ENCODE measurements at regions not wholly inside any gene's neighbourhood (a gene's known extent, or its start where the extent isn't known, plus 50 kb on each side); places are given as distances from the start of the nearest gene placed in this dataset.

DNA sequence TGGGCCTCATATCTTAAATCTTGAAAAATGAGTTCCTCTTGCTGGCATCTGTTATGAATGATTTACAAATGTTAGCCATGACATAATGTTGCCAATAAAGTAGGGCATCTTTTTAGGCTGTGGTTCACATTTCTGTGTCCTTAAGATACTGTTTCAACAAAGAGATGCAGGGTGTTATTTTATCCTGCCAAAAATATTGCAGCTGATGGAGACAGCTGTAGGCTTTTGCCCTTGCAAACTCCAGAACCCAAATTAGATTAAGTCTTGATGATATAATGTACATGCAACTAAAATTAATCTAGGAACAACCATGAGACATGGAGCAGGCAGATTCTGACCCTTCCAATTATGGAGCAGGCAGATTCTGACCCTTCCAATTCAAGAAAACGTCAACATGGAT is 228.2 kb upstream of the GRIN3A start:
- Histone ChIP-seq H3K4me3 (no peak overlapping the region), H3K27ac (no peak overlapping the region), H3K4me1 (no peaks in the 10 kb centered on the region), H3K27me3 (no peaks in the 10 kb centered on the region), H3K9me3 (no peaks in the 10 kb centered on the region), H3K36me3 (no peaks in the 10 kb centered on the region)
- TF ChIP-seq, protein P1, sequence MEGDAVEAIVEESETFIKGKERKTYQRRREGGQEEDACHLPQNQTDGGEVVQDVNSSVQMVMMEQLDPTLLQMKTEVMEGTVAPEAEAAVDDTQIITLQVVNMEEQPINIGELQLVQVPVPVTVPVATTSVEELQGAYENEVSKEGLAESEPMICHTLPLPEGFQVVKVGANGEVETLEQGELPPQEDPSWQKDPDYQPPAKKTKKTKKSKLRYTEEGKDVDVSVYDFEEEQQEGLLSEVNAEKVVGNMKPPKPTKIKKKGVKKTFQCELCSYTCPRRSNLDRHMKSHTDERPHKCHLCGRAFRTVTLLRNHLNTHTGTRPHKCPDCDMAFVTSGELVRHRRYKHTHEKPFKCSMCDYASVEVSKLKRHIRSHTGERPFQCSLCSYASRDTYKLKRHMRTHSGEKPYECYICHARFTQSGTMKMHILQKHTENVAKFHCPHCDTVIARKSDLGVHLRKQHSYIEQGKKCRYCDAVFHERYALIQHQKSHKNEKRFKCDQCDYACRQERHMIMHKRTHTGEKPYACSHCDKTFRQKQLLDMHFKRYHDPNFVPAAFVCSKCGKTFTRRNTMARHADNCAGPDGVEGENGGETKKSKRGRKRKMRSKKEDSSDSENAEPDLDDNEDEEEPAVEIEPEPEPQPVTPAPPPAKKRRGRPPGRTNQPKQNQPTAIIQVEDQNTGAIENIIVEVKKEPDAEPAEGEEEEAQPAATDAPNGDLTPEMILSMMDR (IDR thresholded peaks at IDR 0.05) = no peak
- no peak for TF ChIP-seq POLR2A (IDR thresholded peaks at IDR 0.05)
- no peak for DNase-seq
- intact Hi-C loops (cut with DNase I; ENCODE audit: low total_unique reads) = no loop called here

DNA sequence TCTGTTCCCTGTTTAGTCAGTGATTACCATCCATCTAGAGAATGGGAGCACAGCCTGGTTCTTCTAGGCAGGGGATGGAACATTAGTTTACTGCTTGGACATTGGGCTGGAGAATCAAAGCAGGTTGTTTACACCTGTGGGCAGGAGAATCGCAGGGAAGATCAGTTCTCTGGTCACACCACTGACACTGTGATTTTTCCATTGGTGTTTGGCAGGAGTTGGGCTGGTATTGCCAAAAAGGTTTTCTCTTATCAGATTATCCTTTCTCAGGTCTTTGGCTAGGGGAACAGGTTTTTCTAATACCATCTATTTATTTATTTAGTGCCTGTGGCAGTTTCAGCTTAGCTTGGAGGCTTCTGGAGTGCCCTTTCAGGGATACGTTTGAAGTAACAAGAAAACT is 219.3 kb upstream of the GRIN3A start:
- no peak for DNase-seq
- Histone ChIP-seq H3K4me3 (no peak overlapping the region), H3K36me3 (no peaks in the 10 kb centered on the region), H3K9me3 (no peaks in the 10 kb centered on the region), H3K27me3 (no peaks in the 10 kb centered on the region), H3K27ac (no peak overlapping the region), H3K4me1 (no peaks in the 10 kb centered on the region)
- intact Hi-C loops (cut with DNase I; ENCODE audit: low total_unique reads) = no loop called here
- TF ChIP-seq, protein P1 (IDR thresholded peaks at IDR 0.05) = no peak

DNA sequence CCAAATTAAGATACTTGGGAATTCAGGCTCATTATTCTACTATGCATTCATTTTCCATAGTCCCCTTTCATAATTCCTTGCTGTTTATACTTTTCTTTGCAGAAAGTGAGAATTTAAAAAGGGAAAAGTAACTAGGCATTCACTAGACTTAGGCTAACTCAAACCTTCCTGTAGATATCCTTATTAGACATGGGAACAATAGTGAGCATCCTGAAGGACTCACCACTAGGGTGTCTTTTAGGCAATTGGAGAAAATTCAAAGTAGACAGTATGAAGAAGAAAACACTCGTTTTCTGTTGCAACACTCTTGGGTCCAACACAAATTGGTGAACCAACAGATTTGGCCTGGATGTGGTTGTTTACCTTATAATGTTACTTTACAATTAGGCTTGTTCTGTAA is 213.2 kb upstream of the GRIN3A start:
- TF ChIP-seq, protein P1 (IDR thresholded peaks at IDR 0.05) = no peak
- no peak for TF ChIP-seq POLR2A (IDR thresholded peaks at IDR 0.05)
- H3K36me3 ChIP-seq = no peaks in the 10 kb centered on the region
- intact Hi-C loops (cut with DNase I; ENCODE audit: low total_unique reads) = no loop called here
- H3K27ac ChIP-seq = no peak overlapping the region
- no peaks in the 10 kb centered on the region for H3K9me3 ChIP-seq
- no peak overlapping the region for H3K4me3 ChIP-seq
- H3K27me3 ChIP-seq = no peaks in the 10 kb centered on the region
- no peak for DNase-seq
- no peaks in the 10 kb centered on the region for H3K4me1 ChIP-seq

DNA sequence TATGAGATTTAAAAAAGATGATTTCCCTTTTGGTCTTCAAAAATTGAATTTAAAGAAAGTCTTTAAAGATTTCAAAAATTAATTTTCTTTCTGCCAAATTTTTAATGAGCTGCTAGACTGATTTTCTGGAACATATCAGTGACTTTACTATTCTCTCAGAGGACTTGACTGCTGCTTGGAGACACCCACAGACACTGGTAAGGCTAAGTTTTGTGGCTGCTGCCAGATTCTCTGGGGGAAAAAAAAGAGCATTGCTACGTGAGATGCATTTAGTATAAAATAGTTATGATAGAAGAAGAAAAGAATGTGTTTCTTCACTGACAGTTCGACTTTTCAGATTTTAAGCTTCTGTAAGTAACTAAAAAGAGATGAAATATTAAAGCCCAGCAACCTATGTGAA is 193.3 kb upstream of the GRIN3A start:
- intact Hi-C loops (cut with DNase I; ENCODE audit: low total_unique reads) = no loop called here
- no peak overlapping the region for H3K27ac ChIP-seq

DNA sequence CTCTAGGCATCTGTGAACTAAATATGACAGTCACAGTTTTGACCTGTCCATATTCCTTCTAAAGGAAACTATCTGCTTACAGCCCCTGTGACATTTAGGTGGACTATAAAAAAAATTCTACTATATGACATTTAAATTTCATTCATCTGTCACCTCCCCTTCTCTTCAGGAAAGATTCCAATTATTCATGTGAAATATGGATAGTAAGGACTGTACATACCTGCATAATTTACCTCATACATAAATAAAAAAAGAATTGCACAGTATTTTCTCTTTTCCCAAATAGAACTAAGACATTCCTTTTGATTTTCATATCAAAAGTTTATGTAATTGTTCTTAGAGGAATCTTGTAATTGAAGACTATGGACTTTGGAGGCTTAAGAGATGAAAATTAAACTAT is 192.3 kb upstream of the GRIN3A start:
- DNase-seq = no peak
- Histone ChIP-seq H3K27ac (no peak overlapping the region), H3K4me3 (no peak overlapping the region), H3K27me3 (no peaks in the 10 kb centered on the region), H3K36me3 (no peaks in the 10 kb centered on the region), H3K9me3 (no peaks in the 10 kb centered on the region), H3K4me1 (no peaks in the 10 kb centered on the region)
- TF ChIP-seq, protein P1 (IDR thresholded peaks at IDR 0.05) = no peak
- TF ChIP-seq POLR2A (IDR thresholded peaks at IDR 0.05) = no peak
- intact Hi-C loops (cut with DNase I; ENCODE audit: low total_unique reads) = no loop called here

More for the DNA sequence above, 193.3 kb upstream of the GRIN3A start:
- no peaks in the 10 kb centered on the region for H3K4me1 ChIP-seq
- H3K27me3 ChIP-seq = no peaks in the 10 kb centered on the region
- no peaks in the 10 kb centered on the region for H3K9me3 ChIP-seq
- TF ChIP-seq, protein P1 (IDR thresholded peaks at IDR 0.05) = no peak
- no peak for TF ChIP-seq POLR2A (IDR thresholded peaks at IDR 0.05)
- DNase-seq = no peak
- H3K36me3 ChIP-seq = no peaks in the 10 kb centered on the region
- H3K4me3 ChIP-seq = no peak overlapping the region

Data from uterus (tissue), 3 donors.